Breast epithelium (tissue), 3 donors: ENCODE measurements at regions not wholly inside any gene's neighbourhood (a gene's known extent, or its start where the extent isn't known, plus 50 kb on each side); places are given as distances from the start of the nearest gene placed in this dataset.

ENCODE experiments used
- POLR2A ChIP-seq: fragments of 450-650 bp; IDR thresholded peaks from one replicate; pipeline ENCODE4 v1.6.1; 2016; ENCODE audit warnings: antibody characterized with exemption, mild to moderate bottlenecking, moderate library complexity
- TF ChIP-seq, protein P1 (sequence below), 3 donors: fragments of 450-650 bp; IDR thresholded peaks; one replicate each; pipeline ENCODE4 v1.5.1; 2016 to 2017; ENCODE audit warnings: antibody characterized with exemption in 3 of 3, mild to moderate bottlenecking in 3 of 3, moderate library complexity in 3 of 3

DNA sequence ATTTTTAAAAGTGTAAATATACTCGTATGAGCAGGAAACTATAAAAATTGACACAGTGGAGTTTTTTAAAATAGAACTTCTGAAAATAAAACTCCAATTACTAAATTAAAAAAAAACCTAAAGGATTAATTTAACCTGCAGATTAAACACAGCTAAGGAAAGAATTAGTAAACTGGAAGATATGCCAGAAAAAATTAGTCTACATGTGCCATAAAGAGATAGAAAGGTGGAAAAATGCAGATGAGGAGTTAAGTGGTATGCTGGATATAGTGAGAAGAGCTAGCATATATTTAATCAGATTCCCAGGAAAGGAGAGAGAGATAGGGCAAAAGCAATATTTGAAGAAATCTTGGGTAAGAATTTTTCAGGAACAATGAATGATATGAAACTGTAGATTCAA is 315.8 kb upstream of the CADM1 start:
- TF ChIP-seq, protein P1, sequence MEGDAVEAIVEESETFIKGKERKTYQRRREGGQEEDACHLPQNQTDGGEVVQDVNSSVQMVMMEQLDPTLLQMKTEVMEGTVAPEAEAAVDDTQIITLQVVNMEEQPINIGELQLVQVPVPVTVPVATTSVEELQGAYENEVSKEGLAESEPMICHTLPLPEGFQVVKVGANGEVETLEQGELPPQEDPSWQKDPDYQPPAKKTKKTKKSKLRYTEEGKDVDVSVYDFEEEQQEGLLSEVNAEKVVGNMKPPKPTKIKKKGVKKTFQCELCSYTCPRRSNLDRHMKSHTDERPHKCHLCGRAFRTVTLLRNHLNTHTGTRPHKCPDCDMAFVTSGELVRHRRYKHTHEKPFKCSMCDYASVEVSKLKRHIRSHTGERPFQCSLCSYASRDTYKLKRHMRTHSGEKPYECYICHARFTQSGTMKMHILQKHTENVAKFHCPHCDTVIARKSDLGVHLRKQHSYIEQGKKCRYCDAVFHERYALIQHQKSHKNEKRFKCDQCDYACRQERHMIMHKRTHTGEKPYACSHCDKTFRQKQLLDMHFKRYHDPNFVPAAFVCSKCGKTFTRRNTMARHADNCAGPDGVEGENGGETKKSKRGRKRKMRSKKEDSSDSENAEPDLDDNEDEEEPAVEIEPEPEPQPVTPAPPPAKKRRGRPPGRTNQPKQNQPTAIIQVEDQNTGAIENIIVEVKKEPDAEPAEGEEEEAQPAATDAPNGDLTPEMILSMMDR (IDR thresholded peaks at IDR 0.05), result no peak
- TF ChIP-seq POLR2A, result no peak
